ENCODE measurements at regions not wholly inside any gene's neighbourhood (a gene's known extent, or its start where the extent isn't known, plus 50 kb on each side); places are given as distances from the start of the nearest gene placed in this dataset.

DNA sequence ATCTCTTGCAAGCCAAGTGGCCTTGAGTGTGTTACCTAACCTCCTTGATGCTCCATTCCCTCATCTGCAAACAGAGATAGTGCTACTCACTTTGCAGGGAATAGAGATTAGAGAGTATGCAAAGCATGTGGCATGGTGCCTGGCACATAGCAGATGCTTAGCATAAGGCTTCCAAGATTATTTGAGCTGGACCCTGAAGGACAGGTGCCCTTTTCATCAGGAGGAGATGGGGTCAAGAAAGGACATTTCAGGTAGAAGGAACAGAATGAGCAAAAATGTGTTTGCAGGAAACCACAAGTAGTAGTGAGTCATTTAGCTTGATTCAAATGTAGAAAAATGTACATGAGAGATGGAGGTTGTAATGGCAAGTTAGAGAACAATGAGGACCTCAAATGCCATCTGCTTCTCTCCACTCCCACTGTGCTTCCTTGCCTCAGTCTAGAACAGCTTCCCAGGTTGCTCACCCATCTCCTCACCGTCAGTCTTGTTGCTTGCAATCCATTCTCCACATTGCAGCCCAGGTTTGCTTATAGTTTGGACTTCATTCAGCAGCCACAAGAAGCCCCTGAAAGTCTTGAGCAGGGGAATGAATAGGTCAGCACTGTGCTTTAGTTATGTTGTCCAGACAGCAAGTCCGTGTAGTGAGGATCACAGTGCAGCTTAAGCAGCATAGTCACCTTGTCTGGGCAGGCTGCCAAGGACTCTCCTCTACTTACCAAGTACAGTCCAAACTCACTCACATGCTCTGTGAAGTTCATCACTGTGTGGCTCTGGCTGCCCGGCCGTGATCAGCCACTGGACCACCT is 536.3 kb upstream of the CCDC196 start:
- Histone ChIP-seq H3K27ac (no peak overlapping the region), H3K36me3 (no peaks in the 10 kb centered on the region), H3K27me3 (peaks cover 0 to 5% (median 0%) of the 10 kb centered on the region in 4 donors), H3K4me1 (no peaks in the 10 kb centered on the region), H3K9me3 (no peaks in the 10 kb centered on the region), H3K4me3 (no peak overlapping the region)
- intact Hi-C loops (cut with DNase I), result no loop called here
- TF ChIP-seq, protein P1, sequence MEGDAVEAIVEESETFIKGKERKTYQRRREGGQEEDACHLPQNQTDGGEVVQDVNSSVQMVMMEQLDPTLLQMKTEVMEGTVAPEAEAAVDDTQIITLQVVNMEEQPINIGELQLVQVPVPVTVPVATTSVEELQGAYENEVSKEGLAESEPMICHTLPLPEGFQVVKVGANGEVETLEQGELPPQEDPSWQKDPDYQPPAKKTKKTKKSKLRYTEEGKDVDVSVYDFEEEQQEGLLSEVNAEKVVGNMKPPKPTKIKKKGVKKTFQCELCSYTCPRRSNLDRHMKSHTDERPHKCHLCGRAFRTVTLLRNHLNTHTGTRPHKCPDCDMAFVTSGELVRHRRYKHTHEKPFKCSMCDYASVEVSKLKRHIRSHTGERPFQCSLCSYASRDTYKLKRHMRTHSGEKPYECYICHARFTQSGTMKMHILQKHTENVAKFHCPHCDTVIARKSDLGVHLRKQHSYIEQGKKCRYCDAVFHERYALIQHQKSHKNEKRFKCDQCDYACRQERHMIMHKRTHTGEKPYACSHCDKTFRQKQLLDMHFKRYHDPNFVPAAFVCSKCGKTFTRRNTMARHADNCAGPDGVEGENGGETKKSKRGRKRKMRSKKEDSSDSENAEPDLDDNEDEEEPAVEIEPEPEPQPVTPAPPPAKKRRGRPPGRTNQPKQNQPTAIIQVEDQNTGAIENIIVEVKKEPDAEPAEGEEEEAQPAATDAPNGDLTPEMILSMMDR (IDR thresholded peaks at IDR 0.05), result no peak
- FAIRE-seq (no peak), ATAC-seq (peak in 3 of 4 donors; percentile 18 to 61 (median 27)), DNase-seq (peak in 5 of 6 donors; percentile 21 to 73 (median 53))
- 26 to 42% methylated on average over 4 of the region's 4 CpGs for WGBS, 2 donors

DNA sequence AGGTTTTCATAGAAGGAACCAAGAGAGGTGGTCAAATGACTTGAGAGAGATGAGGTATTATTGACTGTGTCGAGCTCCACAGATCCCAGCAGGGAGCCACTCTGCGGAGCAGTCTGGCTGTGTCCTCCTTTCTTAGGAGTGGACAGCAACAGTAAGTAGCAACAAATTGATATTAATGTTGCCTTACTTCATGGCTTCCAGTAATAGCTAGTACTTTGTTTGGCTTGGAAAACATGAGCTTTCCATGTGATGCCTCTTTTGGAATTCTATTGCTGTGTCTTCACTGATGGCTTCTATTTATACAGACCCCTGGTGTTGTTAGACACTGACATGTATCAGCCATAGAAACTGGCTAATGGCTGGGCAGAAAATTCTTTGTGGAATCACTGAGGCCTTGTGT is 531.2 kb upstream of the CCDC196 start:
- Histone ChIP-seq H3K27me3 (no peaks in the 10 kb centered on the region), H3K36me3 (no peaks in the 10 kb centered on the region), H3K4me3 (no peak overlapping the region), H3K27ac (no peak overlapping the region), H3K9me3 (no peaks in the 10 kb centered on the region), H3K4me1 (no peaks in the 10 kb centered on the region)
- no peak for ATAC-seq
- TF ChIP-seq, protein P1 (IDR thresholded peaks at IDR 0.05), result no peak
- WGBS, 2 donors, result 80 to 87% methylated on average over 2 of the region's 2 CpGs
- DNase-seq, result no peak
- intact Hi-C loops (cut with DNase I), result loop anchor here in 2 of 3 donors (5.0 kb wide), 2 partner anchors 788 to 798 kb away; no protein-coding TSS in a partner anchor
- no peak for FAIRE-seq

DNA sequence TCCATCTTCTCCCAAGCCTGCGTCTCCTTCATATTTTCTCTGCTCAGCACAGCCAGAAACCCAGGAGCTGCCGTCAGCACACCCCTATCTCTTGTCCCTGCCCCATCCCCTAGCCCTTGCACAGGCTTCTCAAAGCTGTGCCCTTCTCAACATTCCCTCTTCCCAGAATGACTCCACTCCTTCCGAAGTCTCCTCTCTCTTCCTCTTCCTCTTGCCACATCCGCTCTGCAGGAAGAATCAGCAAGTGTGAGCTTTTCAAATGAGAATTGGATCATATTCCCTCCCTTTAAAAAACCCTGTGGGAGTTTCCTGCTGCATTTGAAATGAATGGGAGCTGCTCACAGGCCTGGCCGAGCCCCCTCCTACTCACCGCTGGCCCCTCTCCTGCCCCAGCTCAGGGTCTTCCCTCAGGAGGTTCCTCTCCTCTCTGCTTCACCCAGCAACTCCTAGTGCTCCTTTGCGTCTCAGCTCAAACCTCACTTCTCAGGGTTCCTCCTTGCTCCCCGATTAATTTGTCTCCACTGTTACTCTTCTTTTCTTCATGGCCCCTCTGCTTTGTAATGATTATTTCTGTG is 528.5 kb upstream of the CCDC196 start:
- TF ChIP-seq, protein P1 (IDR thresholded peaks at IDR 0.05), result no peak
- no peaks in the 10 kb centered on the region for H3K27me3 ChIP-seq
- ATAC-seq, result no peak
- WGBS, 2 donors, result 85 to 89% methylated on average over 8 of the region's 8 CpGs
- intact Hi-C loops (cut with DNase I), result loop anchor here in 2 of 3 donors (5.0 kb wide), 2 partner anchors 790 to 800 kb away; no protein-coding TSS in a partner anchor
- H3K36me3 ChIP-seq, result no peaks in the 10 kb centered on the region
- H3K9me3 ChIP-seq, result no peaks in the 10 kb centered on the region
- no peak for DNase-seq
- H3K27ac ChIP-seq, result no peak overlapping the region
- H3K4me1 ChIP-seq, result no peaks in the 10 kb centered on the region
- H3K4me3 ChIP-seq, result no peak overlapping the region
- FAIRE-seq, result no peak

DNA sequence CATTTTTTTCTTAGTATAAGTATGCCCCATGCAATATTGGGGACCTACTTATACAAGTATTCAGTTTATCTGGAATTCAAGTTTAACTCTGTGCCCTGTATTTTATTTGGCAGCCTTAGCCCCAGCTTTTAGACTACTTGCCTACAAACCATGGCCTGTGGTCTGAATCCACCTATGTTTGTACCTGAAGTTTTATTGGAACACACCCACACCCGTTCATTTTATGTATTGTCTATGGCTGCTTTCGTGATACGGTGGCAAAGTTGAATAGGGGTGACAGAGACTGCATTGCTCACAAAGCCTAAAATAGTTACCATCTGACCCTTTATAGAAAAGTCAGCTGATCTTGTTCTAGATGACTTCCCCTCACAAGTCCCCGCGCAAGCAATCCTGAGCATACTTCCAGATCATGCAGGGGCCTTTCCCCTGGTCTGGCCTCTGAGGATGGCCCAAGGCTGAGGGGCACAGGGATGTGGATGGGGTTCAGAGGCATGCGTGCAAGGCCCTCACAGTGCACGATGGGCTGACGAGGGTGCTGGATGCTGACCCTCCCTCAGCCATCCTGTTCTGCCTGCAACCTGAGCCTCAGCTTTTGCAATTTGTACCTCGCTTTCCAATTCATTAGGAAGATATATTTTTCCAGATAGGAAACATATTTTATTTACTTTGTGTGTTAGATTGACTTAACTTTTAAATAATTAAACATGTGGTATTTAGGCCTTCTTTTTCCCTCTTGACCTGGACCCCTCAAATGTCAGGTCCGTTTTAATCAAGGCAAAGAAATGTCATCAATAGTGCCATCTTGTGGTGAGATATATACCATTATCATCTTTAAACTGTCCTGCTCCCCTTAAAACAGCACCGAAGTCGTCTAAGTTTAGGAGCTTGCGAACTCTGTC is 527.3 kb upstream of the CCDC196 start:
- Histone ChIP-seq H3K27ac (no peak overlapping the region), H3K36me3 (no peaks in the 10 kb centered on the region), H3K4me1 (no peaks in the 10 kb centered on the region), H3K27me3 (no peaks in the 10 kb centered on the region), H3K4me3 (no peak overlapping the region), H3K9me3 (no peaks in the 10 kb centered on the region)
- TF ChIP-seq, protein P1 (IDR thresholded peaks at IDR 0.05), result peak in 3 of 4 donors; percentile 9 to 43 (median 32)
- DNase-seq, result no peak
- no peak for FAIRE-seq
- intact Hi-C loops (cut with DNase I), result loop anchor here in 2 of 3 donors (5.0 kb wide), 2 partner anchors 792 to 802 kb away; no protein-coding TSS in a partner anchor
- ATAC-seq, result peak in 3 of 4 donors; percentile 61 to 80 (median 62)
- 54 to 61% methylated on average over 13 of the region's 13 CpGs for WGBS, 2 donors

Data from pancreas (tissue), 10 donors.